ENCODE measurements at regions not wholly inside any gene's neighbourhood (a gene's known extent, or its start where the extent isn't known, plus 50 kb on each side); places are given as distances from the start of the nearest gene placed in this dataset.
"Not testable (repeated sequence)": the region's sequence is repeated elsewhere in the genome, so short reads cannot be mapped to it uniquely, and the experiment has no call there.

DNA sequence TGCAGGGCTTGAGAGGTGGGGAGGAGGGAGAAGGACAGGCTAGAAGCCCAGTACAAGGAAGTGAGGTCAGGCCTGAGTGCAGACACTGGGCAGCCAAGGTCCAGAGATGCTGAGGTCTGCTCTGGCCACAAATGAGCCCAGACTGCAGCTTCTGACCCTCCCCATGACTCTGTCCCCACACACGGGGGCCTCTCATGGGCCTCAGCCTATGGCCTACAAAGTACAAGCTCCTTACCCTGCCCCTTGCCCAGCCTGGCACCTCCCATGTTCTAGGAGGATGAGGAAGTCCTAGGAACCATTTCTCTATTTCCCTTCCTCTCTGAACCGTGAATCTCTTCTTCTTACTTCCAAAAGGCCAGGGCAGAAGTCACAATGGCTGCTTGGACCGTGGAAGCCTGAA lies 193.8 kb downstream of the ANKRD30B start:
- H3K4me3 Mint-ChIP-seq: no peak overlapping the region
- H3K4me1 Mint-ChIP-seq: no peaks in the 10 kb centered on the region
- no peaks in the 10 kb centered on the region for H3K27me3 Mint-ChIP-seq
- H3K27ac Mint-ChIP-seq: no peak overlapping the region
- H3K9me3 Mint-ChIP-seq: no peaks in the 10 kb centered on the region
- no peaks in the 10 kb centered on the region for H3K36me3 Mint-ChIP-seq
- ATAC-seq (ENCODE audit: low read depth): no peak
- DNase-seq: no peak
- POLR2A ChIA-PET: no interaction called here

DNA sequence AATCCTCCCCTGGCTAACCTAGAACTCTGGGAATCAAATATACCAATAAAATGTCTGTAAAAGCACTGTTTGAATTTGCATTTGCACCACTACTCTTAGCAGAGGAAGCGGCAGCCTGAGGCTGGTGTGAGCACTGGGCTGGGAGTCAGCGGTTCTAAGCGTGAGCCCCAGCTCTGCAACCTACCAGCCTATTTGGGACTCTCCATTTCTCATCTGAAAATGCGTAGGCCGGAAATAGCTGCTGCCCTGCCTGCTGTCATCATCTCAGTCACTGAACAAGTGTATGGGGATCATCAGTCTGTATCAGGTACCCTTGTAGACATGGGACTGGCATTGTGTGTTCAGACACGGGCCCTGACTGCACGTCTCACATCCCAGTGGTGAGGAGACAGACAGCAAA lies 194.3 kb downstream of the ANKRD30B start:
- Mint-ChIP-seq H3K27ac (no peak overlapping the region), H3K4me1 (no peaks in the 10 kb centered on the region), H3K9me3 (no peaks in the 10 kb centered on the region), H3K27me3 (no peaks in the 10 kb centered on the region), H3K36me3 (no peaks in the 10 kb centered on the region), H3K4me3 (no peak overlapping the region)
- POLR2A ChIA-PET: no interaction called here
- DNase-seq: no peak
- no peak for ATAC-seq (ENCODE audit: low read depth)

DNA sequence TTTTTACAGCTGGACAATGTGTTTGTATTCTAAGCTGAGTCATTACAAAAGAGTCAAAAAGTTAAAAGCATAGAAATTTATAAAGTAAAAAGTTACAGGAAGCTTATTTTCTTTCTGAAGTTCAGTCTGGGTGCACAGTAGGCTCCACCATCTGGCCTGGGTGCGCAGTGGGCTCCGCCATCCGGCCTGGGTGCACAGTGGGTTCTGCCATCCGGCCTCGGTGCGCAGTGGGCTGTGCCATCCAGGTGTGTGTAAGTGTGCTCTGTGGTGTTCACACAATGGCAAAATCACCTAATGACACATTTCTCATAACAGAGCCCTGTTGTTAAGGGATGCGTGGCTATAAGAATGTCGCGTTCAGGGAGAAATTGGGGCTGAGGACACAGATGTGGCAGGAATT lies 195.5 kb downstream of the ANKRD30B start:
- H3K27me3 Mint-ChIP-seq: no peaks in the 10 kb centered on the region
- DNase-seq (no peak), ATAC-seq (ENCODE audit: low read depth) (no peak)
- H3K36me3 Mint-ChIP-seq: no peaks in the 10 kb centered on the region
- H3K9me3 Mint-ChIP-seq: no peaks in the 10 kb centered on the region
- no peaks in the 10 kb centered on the region for H3K4me1 Mint-ChIP-seq
- no peak overlapping the region for H3K4me3 Mint-ChIP-seq
- H3K27ac Mint-ChIP-seq: no peak overlapping the region
- POLR2A ChIA-PET: no interaction called here

DNA sequence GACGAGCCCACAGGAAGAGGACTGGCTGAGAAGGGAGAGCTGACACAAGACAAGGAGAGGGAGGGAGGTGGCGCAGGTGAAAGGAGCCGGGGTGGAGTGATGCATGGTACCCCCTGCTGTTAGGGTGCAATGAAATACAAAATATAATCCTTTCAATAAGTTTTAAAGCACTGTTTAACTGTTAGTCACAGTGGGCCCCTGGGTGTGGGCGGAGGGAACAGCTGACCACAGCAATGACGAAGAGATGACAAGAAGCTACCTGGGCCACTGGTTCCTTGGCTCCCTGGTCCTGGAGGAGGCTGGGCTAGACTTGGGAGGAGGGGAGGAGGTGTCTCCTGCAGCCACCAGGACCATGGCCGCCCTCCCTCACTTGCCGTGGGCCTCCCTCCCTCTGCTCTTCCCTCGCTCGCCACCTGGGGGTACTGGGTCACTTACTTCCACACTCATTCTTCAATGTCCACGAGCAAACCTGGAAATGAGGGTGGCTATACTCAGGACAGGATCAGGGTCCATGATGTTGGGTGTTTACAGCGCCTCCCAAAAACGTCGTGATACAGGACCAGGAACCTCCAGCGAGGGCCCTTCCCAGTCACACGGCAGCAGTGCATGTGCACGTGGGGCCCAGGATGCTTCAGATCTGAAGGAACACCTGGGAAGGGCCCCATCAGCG lies 196.1 kb downstream of the ANKRD30B start:
- Mint-ChIP-seq H3K4me3 (no peak overlapping the region), H3K27me3 (no peaks in the 10 kb centered on the region), H3K27ac (no peak overlapping the region), H3K4me1 (no peaks in the 10 kb centered on the region), H3K36me3 (no peaks in the 10 kb centered on the region), H3K9me3 (no peaks in the 10 kb centered on the region)
- no peak for DNase-seq
- POLR2A ChIA-PET: no interaction called here
- ATAC-seq (ENCODE audit: low read depth): no peak

- ATAC-seq (ENCODE audit: low read depth) (no peak), DNase-seq (no peak)
- no peak overlapping the region for H3K27ac Mint-ChIP-seq
- H3K9me3 Mint-ChIP-seq: no peaks in the 10 kb centered on the region
- H3K27me3 Mint-ChIP-seq: no peaks in the 10 kb centered on the region
- H3K4me1 Mint-ChIP-seq: no peaks in the 10 kb centered on the region
- no peaks in the 10 kb centered on the region for H3K36me3 Mint-ChIP-seq
- no peak overlapping the region for H3K4me3 Mint-ChIP-seq
- POLR2A ChIA-PET: no interaction called here
Observed at GRCh38 chr18:14944838-14945237, 196.9 kb downstream of the ANKRD30B start.

- no peaks in the 10 kb centered on the region for H3K9me3 Mint-ChIP-seq
- no peaks in the 10 kb centered on the region for H3K27me3 Mint-ChIP-seq
- POLR2A ChIA-PET: no interaction called here
- no peak overlapping the region for H3K4me3 Mint-ChIP-seq
- ATAC-seq (ENCODE audit: low read depth): no peak
- no peak overlapping the region for H3K27ac Mint-ChIP-seq
- no peak for DNase-seq
- no peaks in the 10 kb centered on the region for H3K4me1 Mint-ChIP-seq
- no peaks in the 10 kb centered on the region for H3K36me3 Mint-ChIP-seq
Observed at GRCh38 chr18:14945286-14945685, 197.3 kb downstream of the ANKRD30B start.

GRCh38 chr18:14945984-14946383 lies 198.0 kb downstream of the ANKRD30B start:
- POLR2A ChIA-PET: no interaction called here
- Mint-ChIP-seq H3K27ac (no peak overlapping the region), H3K4me1 (no peaks in the 10 kb centered on the region), H3K36me3 (no peaks in the 10 kb centered on the region), H3K4me3 (no peak overlapping the region), H3K27me3 (no peaks in the 10 kb centered on the region), H3K9me3 (no peaks in the 10 kb centered on the region)
- ATAC-seq (ENCODE audit: low read depth): no peak
- no peak for DNase-seq

DNA sequence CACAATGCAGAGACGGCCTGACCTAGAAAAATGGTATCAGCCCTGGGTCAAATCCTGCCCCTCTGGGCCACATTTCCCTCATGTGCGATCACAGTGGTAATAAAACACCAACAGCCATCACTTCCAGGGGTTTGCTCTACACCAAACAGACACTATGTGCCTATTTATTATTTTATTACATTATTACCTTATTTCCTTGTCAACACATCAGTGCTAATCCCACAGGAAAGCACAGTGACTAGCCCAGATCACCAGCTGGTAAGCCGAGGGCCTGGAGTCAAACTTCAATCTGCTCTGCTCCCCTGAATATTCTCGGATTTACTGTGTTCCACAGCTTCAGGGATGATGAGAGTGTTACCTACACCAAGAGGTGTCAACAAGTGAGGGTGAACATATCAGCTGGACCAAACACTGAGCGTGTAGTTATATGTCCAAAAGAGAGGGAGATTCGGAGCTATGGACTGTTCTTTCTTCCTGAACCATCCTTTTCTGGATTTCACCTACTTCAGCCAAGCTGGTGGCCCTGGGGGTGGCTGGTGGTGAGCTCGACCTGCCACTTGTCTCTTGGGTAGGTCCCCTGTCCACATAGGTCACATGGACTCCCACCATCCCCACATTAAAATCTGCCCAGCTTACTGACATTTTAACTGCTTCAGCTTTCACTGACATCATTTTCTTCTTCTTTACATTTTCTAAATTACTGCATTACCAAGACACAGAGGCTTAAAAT lies 198.9 kb downstream of the ANKRD30B start:
- ATAC-seq (ENCODE audit: low read depth); H3K9me3 Mint-ChIP-seq; H3K4me1 Mint-ChIP-seq; H3K27me3 Mint-ChIP-seq; H3K27ac Mint-ChIP-seq; DNase-seq; H3K4me3 Mint-ChIP-seq; POLR2A ChIA-PET; H3K36me3 Mint-ChIP-seq: not testable (repeated sequence)

GRCh38 chr18:14947482-14948162 lies 199.7 kb downstream of the ANKRD30B start:
- Mint-ChIP-seq H3K4me1 (no peaks in the 10 kb centered on the region), H3K4me3 (no peak overlapping the region), H3K27me3 (no peaks in the 10 kb centered on the region), H3K36me3 (no peaks in the 10 kb centered on the region), H3K9me3 (no peaks in the 10 kb centered on the region), H3K27ac (no peak overlapping the region)
- DNase-seq (no peak), ATAC-seq (ENCODE audit: low read depth) (no peak)
- POLR2A ChIA-PET: no interaction called here

DNA sequence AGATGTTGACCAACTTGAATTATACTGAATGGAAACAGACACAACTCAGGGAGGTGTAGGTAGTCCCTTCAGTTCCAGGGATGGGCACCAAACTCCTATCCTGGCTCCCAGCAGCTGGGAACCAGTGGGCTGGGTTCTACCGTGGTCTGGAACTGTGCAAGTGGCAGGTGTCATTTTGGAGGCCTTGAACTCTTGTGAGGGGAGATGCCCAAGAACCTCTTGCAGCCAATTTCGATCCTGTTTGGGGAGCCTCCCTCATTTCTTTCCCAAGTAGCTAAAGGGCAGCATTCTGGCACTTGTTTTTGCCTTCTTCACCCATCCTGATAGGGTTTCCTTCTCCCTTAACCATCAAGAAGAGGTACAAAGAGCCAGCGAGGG lies 200.2 kb downstream of the ANKRD30B start:
- ATAC-seq (ENCODE audit: low read depth): no peak
- H3K9me3 Mint-ChIP-seq: no peaks in the 10 kb centered on the region

GRCh38 chr18:14949800-14950664 lies 202.1 kb downstream of the ANKRD30B start:
- Mint-ChIP-seq H3K27ac (no peak overlapping the region), H3K9me3 (no peaks in the 10 kb centered on the region), H3K4me3 (no peak overlapping the region), H3K4me1 (no peaks in the 10 kb centered on the region), H3K36me3 (no peaks in the 10 kb centered on the region), H3K27me3 (no peaks in the 10 kb centered on the region)
- POLR2A ChIA-PET: no interaction called here
- DNase-seq (no peak), ATAC-seq (ENCODE audit: low read depth) (no peak)

More for the DNA sequence above, 200.2 kb downstream of the ANKRD30B start:
- Mint-ChIP-seq H3K27me3 (no peaks in the 10 kb centered on the region), H3K4me3 (no peak overlapping the region), H3K4me1 (no peaks in the 10 kb centered on the region), H3K36me3 (no peaks in the 10 kb centered on the region), H3K27ac (no peak overlapping the region)
- POLR2A ChIA-PET: no interaction called here
- DNase-seq: no peak

- H3K9me3 Mint-ChIP-seq; H3K4me1 Mint-ChIP-seq; H3K4me3 Mint-ChIP-seq; POLR2A ChIA-PET; DNase-seq; H3K27ac Mint-ChIP-seq; ATAC-seq (ENCODE audit: low read depth); H3K36me3 Mint-ChIP-seq; H3K27me3 Mint-ChIP-seq: not testable (repeated sequence)
Observed at GRCh38 chr18:14952444-14953077, 204.6 kb downstream of the ANKRD30B start.

DNA sequence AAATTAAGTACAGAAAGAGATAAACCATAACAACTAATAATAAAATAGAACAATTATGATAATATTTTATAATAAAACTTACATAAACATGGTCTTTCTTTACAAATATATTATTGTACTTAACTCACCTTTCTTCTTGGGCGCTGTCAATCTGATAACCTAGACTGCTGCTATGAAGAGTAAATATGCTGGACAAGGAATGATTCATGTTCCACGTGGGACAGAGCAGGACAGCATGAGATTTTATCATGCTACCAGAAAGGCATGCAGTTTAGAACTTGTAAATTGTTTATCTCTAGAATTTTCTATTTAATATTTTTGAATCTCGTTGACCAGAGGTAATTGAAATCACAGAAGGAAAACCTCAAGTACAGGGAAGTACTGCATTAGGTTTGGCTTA lies 210.7 kb downstream of the ANKRD30B start:
- Mint-ChIP-seq H3K4me1 (no peaks in the 10 kb centered on the region), H3K27ac (no peak overlapping the region), H3K36me3 (no peaks in the 10 kb centered on the region), H3K9me3 (no peaks in the 10 kb centered on the region), H3K4me3 (no peak overlapping the region), H3K27me3 (no peaks in the 10 kb centered on the region)
- DNase-seq (no peak), ATAC-seq (ENCODE audit: low read depth) (no peak)
- POLR2A ChIA-PET: no interaction called here
